HepG2 (cell line): ENCODE measurements at regions not wholly inside any gene's neighbourhood (a gene's known extent, or its start where the extent isn't known, plus 50 kb on each side); places are given as distances from the start of the nearest gene placed in this dataset.

Experiments used
- ATAC-seq: fragments of 200-7000 bp; cut with Tn5 transposase; 3 replicates; pipeline ENCODE4 v1.9.1; 2020; ENCODE audit warnings: mild to moderate bottlenecking, moderate library complexity
- BruUV-seq: library from RNA; stranded (reverse); fragments of 400-500 nt; replicated peaks from 2 replicates; lab custom pipeline; 2021; lab: Mats Ljungman, UMichigan
- CTCF ChIA-PET: fragments of 300-600 bp; formaldehyde crosslinking; extraction: SDS; loops from one replicate; lab custom pipeline; 2021; ENCODE audit warnings: low total read pairs, inconsistent platforms, low intra/inter-chr PET ratio; lab: Yijun Ruan, JAX
- POLR2A ChIA-PET: fragments of 350-600 bp; sonication (Branson Sonifier 250); formaldehyde crosslinking; loops from one replicate; lab custom pipeline; 2020; ENCODE audit warnings: antibody characterized with exemption, inconsistent platforms; lab: Yijun Ruan, JAX
- DNase-seq: peaks from one replicate; pipeline ENCODE4 v3.0.0-alpha.2; 2015; ENCODE audit warnings: low spot score
- FAIRE-seq: peaks from 3 replicates; lab custom pipeline; 2011; peaks lifted over from hg19 to GRCh38; lab: Jason Lieb, UNC
- H2AFZ ChIP-seq: one replicate; pipeline ENCODE4 v1.6.1; 2011; ENCODE audit warnings: low read length, inconsistent platforms
- H3K27ac ChIP-seq: fragments of 300-600 bp; 3 replicates; pipeline ENCODE4 v1.8.0; 2011; ENCODE audit warnings: mixed run types, mild to moderate bottlenecking, mixed read lengths, low read length, inconsistent platforms; ENCODE audit not compliant: insufficient read depth; ENCODE audit errors: extremely low read length
- H3K27me3 ChIP-seq, 2 experiments: fragments of 200-600 bp in 1 of 2; 2 replicates in 1 of 2; 3 replicates in 1 of 2; pipeline versions ENCODE4 v1.6.0 to v1.8.0; 2011; ENCODE audit warnings: low read length in 2 of 2, mild to moderate bottlenecking in 2 of 2, moderate library complexity in 2 of 2, inconsistent platforms in 1 of 2; ENCODE audit not compliant: insufficient read depth in 2 of 2, control insufficient read depth in 1 of 2
- H3K36me3 ChIP-seq, 2 experiments: fragments of 200-600 bp in 1 of 2; replicated peaks in 1 of 2; 2 replicates in 1 of 2; 3 replicates in 1 of 2; pipeline versions ENCODE4 v1.5.1 to v1.8.0; 2011; ENCODE audit warnings: low read length in 2 of 2, inconsistent platforms in 1 of 2; ENCODE audit not compliant: insufficient read depth in 2 of 2, control insufficient read depth in 1 of 2
- H3K4me1 ChIP-seq: 2 replicates; pipeline ENCODE4 v1.5.1; 2012; ENCODE audit warnings: low read length, inconsistent platforms; ENCODE audit not compliant: insufficient read depth
- H3K4me2 ChIP-seq: 2 replicates; pipeline ENCODE4 v1.6.0; 2011; ENCODE audit warnings: low read depth, low read length, inconsistent platforms
- H3K4me3 ChIP-seq, 3 experiments: fragments of 200-600 bp in 1 of 3; sonication (generic), shearing (Covaris generic) in 1 of 3; replicated peaks in 1 of 3; 2 replicates each; pipeline ENCODE4 v1.5.1; 2011 to 2016; ENCODE audit warnings: low read length in 3 of 3, inconsistent platforms in 2 of 3, low read depth in 2 of 3, mild to moderate bottlenecking in 2 of 3, control low read depth in 1 of 3, mixed read lengths in 1 of 3; ENCODE audit not compliant: insufficient read depth in 1 of 3
- H3K79me2 ChIP-seq: one replicate; pipeline ENCODE4 v1.6.1; 2011; ENCODE audit warnings: low read length, inconsistent platforms; ENCODE audit not compliant: insufficient read depth
- H3K9ac ChIP-seq: 2 replicates; pipeline ENCODE4 v1.6.0; 2011; ENCODE audit warnings: mild to moderate bottlenecking, low read depth, low read length, inconsistent platforms; ENCODE audit not compliant: insufficient read depth
- H3K9me3 ChIP-seq: 2 replicates; pipeline ENCODE4 v1.5.1; 2012; ENCODE audit warnings: mild to moderate bottlenecking, low read length
- H4K20me1 ChIP-seq: 2 replicates; pipeline ENCODE4 v1.6.0; 2011; ENCODE audit warnings: inconsistent platforms, mild to moderate bottlenecking, low read length, moderate library complexity; ENCODE audit not compliant: insufficient read depth
- CENPX ChIP-seq: sonication (generic); formaldehyde crosslinking; IDR thresholded peaks from 2 replicates; pipeline ENCODE4 v1.9.0; 2021; ENCODE audit warnings: mild to moderate bottlenecking, missing genetic modification reagents, moderate library complexity
- DMAP1 ChIP-seq: IDR thresholded peaks from 2 replicates; pipeline ENCODE4 v1.6.1; 2016
- MED8 ChIP-seq: sonication (generic); formaldehyde crosslinking; IDR thresholded peaks from 2 replicates; pipeline ENCODE4 v1.8.1; 2023; ENCODE audit warnings: mild to moderate bottlenecking, missing genetic modification reagents; ENCODE audit not compliant: insufficient replicate concordance
- NAIF1 ChIP-seq: sonication (generic); formaldehyde crosslinking; IDR thresholded peaks from 2 replicates; pipeline ENCODE4 v1.5.0; 2020; ENCODE audit warnings: mild to moderate bottlenecking, missing genetic modification reagents, borderline replicate concordance
- ONECUT2 ChIP-seq: sonication (generic); formaldehyde crosslinking; IDR thresholded peaks from 2 replicates; pipeline ENCODE4 v1.4.0; 2020; ENCODE audit warnings: missing genetic modification reagents
- ZC3H13 ChIP-seq: sonication (generic); formaldehyde crosslinking; IDR thresholded peaks from 2 replicates; pipeline ENCODE4 v1.8.1; 2023; ENCODE audit warnings: mild to moderate bottlenecking, missing genetic modification reagents, moderate library complexity
- ZNF160 ChIP-seq: sonication (generic); formaldehyde crosslinking; IDR thresholded peaks from 2 replicates; pipeline ENCODE4 v1.8.0; 2022; ENCODE audit warnings: mild to moderate bottlenecking, inconsistent platforms, missing genetic modification reagents
- ZNF333 ChIP-seq: sonication (generic); formaldehyde crosslinking; IDR thresholded peaks from 2 replicates; pipeline ENCODE4 v1.4.0; 2020; ENCODE audit warnings: mild to moderate bottlenecking, missing genetic modification reagents, borderline replicate concordance
- ZNF574 ChIP-seq: sonication (generic); formaldehyde crosslinking; IDR thresholded peaks from 2 replicates; pipeline ENCODE4 v1.4.0; 2020; ENCODE audit warnings: missing genetic modification reagents
- ZNF83 ChIP-seq: sonication (generic); formaldehyde crosslinking; IDR thresholded peaks from 2 replicates; pipeline ENCODE4 v1.4.0; 2020; ENCODE audit warnings: missing genetic modification reagents, mild to moderate bottlenecking, borderline replicate concordance
- WGBS: methylation state at CpG from one replicate; pipeline ENCODE4 v1.1.6; 2017; ENCODE audit warnings: low lambda C conversion rate; 5-methylcytosine and 5-hydroxymethylcytosine counted together
- in situ Hi-C: cut with HindIII; loops from 2 replicates; pipeline ENCODE4 v1.10.0; 2017; ENCODE audit warnings: low pct_unique_long_range_greater_than_20kb; ENCODE audit not compliant: extremely low pct_ligation_motif_present
- intact Hi-C: fragments of 100-400 bp; cut with micrococcal nuclease; formaldehyde crosslinking; loops from one replicate; pipeline ENCODE4 v1.10.0; 2022; ENCODE audit not compliant: unreplicated experiment
- TF ChIP-seq, protein P1 (sequence below): sonication (generic); formaldehyde crosslinking; IDR thresholded peaks from 2 replicates; pipeline ENCODE4 v1.4.0; 2020; ENCODE audit warnings: missing genetic modification reagents
- TF ChIP-seq, protein P2 (sequence below): IDR thresholded peaks from 2 replicates; pipeline ENCODE4 v1.6.1; 2016
- TF ChIP-seq, protein P3 (sequence below): sonication (generic); formaldehyde crosslinking; IDR thresholded peaks from 2 replicates; pipeline ENCODE4 v1.9.0; 2021; ENCODE audit warnings: mild to moderate bottlenecking, missing genetic modification reagents

DNA sequence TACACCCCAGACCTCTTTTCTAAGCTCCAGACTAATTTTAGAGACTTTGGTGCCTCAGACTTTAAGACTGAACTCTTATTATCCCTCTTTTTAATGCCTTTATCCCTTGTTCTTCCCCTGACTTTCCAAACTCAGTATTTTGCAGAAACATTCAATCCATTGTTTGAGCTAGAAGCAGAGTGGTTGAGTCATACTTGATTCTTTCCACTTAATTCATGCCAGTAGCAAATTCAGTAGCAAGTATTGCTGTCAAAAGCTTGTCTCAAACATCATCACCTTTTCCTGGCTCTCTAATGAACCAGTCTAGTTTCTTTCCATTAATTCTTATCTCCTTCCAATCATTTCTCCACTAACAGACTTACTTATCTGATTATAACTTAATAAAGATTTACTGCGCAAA is 699.7 kb upstream of the ZNF804A start:
- no TSS peak for BruUV-seq
- 62% methylated on average over 1 of the region's 1 CpG for WGBS
- in situ Hi-C loops, result no loop called here
- no peaks in the 10 kb centered on the region for H3K4me1 ChIP-seq
- ATAC-seq, result no peak
- H3K9ac ChIP-seq, result no peak overlapping the region
- FAIRE-seq, result no peak
- DNase-seq, result no peak
- H3K9me3 ChIP-seq, result no peaks in the 10 kb centered on the region
- intact Hi-C loops, result no loop called here
- H4K20me1 ChIP-seq, result no peaks in the 10 kb centered on the region
- ChIA-PET CTCF (no interaction called here), POLR2A (no interaction called here)
- no peak overlapping the region for H3K4me3 ChIP-seq
- H3K79me2 ChIP-seq, result no peaks in the 10 kb centered on the region
- H3K27me3 ChIP-seq, result no peaks in the 10 kb centered on the region
- H2AFZ ChIP-seq, result no peak overlapping the region
- H3K27ac ChIP-seq, result no peak overlapping the region
- H3K4me2 ChIP-seq, result no peak overlapping the region
- no peaks in the 10 kb centered on the region for H3K36me3 ChIP-seq
- TF ChIP-seq DMAP1 (no peak), MED8 (CRISPR knock-in tag) (no peak), ZNF574 (CRISPR knock-in tag) (no peak), ZNF160 (CRISPR knock-in tag) (no peak), ZC3H13 (CRISPR knock-in tag) (no peak), ZNF333 (CRISPR knock-in tag) (no peak), CENPX (CRISPR knock-in tag) (no peak), NAIF1 (CRISPR knock-in tag) (no peak), ZNF83 (no peak), ONECUT2 (CRISPR knock-in tag) (no peak)
- TF ChIP-seq, protein P1, sequence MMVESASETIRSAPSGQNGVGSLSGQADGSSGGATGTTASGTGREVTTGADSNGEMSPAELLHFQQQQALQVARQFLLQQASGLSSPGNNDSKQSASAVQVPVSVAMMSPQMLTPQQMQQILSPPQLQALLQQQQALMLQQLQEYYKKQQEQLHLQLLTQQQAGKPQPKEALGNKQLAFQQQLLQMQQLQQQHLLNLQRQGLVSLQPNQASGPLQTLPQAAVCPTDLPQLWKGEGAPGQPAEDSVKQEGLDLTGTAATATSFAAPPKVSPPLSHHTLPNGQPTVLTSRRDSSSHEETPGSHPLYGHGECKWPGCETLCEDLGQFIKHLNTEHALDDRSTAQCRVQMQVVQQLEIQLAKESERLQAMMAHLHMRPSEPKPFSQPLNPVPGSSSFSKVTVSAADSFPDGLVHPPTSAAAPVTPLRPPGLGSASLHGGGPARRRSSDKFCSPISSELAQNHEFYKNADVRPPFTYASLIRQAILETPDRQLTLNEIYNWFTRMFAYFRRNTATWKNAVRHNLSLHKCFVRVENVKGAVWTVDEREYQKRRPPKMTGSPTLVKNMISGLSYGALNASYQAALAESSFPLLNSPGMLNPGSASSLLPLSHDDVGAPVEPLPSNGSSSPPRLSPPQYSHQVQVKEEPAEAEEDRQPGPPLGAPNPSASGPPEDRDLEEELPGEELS (CRISPR knock-in tag), result no peak
- TF ChIP-seq, protein P2, sequence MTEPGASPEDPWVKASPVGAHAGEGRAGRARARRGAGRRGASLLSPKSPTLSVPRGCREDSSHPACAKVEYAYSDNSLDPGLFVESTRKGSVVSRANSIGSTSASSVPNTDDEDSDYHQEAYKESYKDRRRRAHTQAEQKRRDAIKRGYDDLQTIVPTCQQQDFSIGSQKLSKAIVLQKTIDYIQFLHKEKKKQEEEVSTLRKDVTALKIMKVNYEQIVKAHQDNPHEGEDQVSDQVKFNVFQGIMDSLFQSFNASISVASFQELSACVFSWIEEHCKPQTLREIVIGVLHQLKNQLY, result no peak
- TF ChIP-seq, protein P3, sequence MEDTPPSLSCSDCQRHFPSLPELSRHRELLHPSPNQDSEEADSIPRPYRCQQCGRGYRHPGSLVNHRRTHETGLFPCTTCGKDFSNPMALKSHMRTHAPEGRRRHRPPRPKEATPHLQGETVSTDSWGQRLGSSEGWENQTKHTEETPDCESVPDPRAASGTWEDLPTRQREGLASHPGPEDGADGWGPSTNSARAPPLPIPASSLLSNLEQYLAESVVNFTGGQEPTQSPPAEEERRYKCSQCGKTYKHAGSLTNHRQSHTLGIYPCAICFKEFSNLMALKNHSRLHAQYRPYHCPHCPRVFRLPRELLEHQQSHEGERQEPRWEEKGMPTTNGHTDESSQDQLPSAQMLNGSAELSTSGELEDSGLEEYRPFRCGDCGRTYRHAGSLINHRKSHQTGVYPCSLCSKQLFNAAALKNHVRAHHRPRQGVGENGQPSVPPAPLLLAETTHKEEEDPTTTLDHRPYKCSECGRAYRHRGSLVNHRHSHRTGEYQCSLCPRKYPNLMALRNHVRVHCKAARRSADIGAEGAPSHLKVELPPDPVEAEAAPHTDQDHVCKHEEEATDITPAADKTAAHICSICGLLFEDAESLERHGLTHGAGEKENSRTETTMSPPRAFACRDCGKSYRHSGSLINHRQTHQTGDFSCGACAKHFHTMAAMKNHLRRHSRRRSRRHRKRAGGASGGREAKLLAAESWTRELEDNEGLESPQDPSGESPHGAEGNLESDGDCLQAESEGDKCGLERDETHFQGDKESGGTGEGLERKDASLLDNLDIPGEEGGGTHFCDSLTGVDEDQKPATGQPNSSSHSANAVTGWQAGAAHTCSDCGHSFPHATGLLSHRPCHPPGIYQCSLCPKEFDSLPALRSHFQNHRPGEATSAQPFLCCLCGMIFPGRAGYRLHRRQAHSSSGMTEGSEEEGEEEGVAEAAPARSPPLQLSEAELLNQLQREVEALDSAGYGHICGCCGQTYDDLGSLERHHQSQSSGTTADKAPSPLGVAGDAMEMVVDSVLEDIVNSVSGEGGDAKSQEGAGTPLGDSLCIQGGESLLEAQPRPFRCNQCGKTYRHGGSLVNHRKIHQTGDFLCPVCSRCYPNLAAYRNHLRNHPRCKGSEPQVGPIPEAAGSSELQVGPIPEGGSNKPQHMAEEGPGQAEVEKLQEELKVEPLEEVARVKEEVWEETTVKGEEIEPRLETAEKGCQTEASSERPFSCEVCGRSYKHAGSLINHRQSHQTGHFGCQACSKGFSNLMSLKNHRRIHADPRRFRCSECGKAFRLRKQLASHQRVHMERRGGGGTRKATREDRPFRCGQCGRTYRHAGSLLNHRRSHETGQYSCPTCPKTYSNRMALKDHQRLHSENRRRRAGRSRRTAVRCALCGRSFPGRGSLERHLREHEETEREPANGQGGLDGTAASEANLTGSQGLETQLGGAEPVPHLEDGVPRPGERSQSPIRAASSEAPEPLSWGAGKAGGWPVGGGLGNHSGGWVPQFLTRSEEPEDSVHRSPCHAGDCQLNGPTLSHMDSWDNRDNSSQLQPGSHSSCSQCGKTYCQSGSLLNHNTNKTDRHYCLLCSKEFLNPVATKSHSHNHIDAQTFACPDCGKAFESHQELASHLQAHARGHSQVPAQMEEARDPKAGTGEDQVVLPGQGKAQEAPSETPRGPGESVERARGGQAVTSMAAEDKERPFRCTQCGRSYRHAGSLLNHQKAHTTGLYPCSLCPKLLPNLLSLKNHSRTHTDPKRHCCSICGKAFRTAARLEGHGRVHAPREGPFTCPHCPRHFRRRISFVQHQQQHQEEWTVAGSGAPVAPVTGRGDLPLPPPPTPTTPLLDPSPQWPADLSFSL (CRISPR knock-in tag), result no peak
